Erythroblast (primary cell): ENCODE measurements at regions not wholly inside any gene's neighbourhood (a gene's known extent, or its start where the extent isn't known, plus 50 kb on each side); places are given as distances from the start of the nearest gene placed in this dataset.

Source experiments
- GATA1 ChIP-seq: IDR thresholded peaks from 2 replicates; pipeline ENCODE4 v1.6.1; 2011; ENCODE audit warnings: low read depth, mild to moderate bottlenecking, control low read depth, low read length, moderate library complexity
- POLR2A ChIP-seq: IDR thresholded peaks from 2 replicates; pipeline ENCODE4 v1.6.1; 2011; ENCODE audit warnings: mild to moderate bottlenecking, low read length

DNA sequence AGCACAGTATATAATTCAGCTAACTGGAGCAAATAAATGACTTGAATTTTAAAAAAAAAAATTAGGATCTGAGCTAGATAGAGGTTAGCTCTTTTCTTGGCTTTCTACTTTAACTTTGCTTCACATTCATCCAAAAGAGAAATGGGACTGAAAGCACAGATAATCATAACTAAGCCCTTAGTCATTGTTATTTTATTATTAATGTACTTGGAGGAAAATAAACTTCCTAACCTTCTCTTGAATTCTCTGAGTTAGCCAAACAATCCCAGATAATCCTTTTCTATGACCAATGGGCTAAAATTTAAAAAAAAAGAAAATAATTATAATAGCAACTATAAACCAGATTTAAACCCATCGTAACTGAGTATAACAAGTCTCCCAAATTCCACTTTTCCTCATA, 57.6 kb upstream of the RASA1 start:
- TF ChIP-seq POLR2A (no peak), GATA1 (no peak)
